ENCODE measurements at regions not wholly inside any gene's neighbourhood (a gene's known extent, or its start where the extent isn't known, plus 50 kb on each side); places are given as distances from the start of the nearest gene placed in this dataset.

- DNase-seq (ENCODE audit: low read depth) = peak; percentile 75
Observed at GRCh38 chr4:176443117-176443516, 123.4 kb downstream of the SPCS3 start.

- no peak for DNase-seq (ENCODE audit: low read depth)
Observed at GRCh38 chr4:176443646-176444409, 124.1 kb downstream of the SPCS3 start.

GRCh38 chr4:176444741-176445140, 125.0 kb downstream of the SPCS3 start:
- DNase-seq (ENCODE audit: low read depth) = peak; percentile 4

- no peak for DNase-seq (ENCODE audit: low read depth)
Observed at GRCh38 chr4:176448761-176449160, 129.0 kb downstream of the SPCS3 start.

- no peak for DNase-seq (ENCODE audit: low read depth)
Observed at GRCh38 chr4:176451443-176451842, 131.7 kb downstream of the SPCS3 start.

- no peak for DNase-seq (ENCODE audit: low read depth)
Observed at GRCh38 chr4:176453079-176453478, 133.3 kb downstream of the SPCS3 start.

GRCh38 chr4:176453658-176454057, 133.9 kb downstream of the SPCS3 start:
- DNase-seq (ENCODE audit: low read depth) = no peak

- DNase-seq (ENCODE audit: low read depth) = no peak
Observed at GRCh38 chr4:176464748-176465147, 145.0 kb downstream of the SPCS3 start.

- no peak for DNase-seq (ENCODE audit: low read depth)
Observed at GRCh38 chr4:176467001-176467400, 147.2 kb downstream of the SPCS3 start.

- DNase-seq (ENCODE audit: low read depth) = no peak
Observed at GRCh38 chr4:176469546-176469945, 149.8 kb downstream of the SPCS3 start.

- no peak for DNase-seq (ENCODE audit: low read depth)
Observed at GRCh38 chr4:176470671-176471070, 150.9 kb downstream of the SPCS3 start.

GRCh38 chr4:176475067-176475466, 155.3 kb downstream of the SPCS3 start:
- DNase-seq (ENCODE audit: low read depth) = no peak

- DNase-seq (ENCODE audit: low read depth) = no peak
Observed at GRCh38 chr4:176478076-176478475, 158.3 kb downstream of the SPCS3 start.

- DNase-seq (ENCODE audit: low read depth) = no peak
Observed at GRCh38 chr4:176479767-176480166, 160.0 kb downstream of the SPCS3 start.

- no peak for DNase-seq (ENCODE audit: low read depth)
Observed at GRCh38 chr4:176482972-176483371, 163.2 kb downstream of the SPCS3 start.

GRCh38 chr4:176484301-176484984, 164.7 kb downstream of the SPCS3 start:
- no peak for DNase-seq (ENCODE audit: low read depth)

- DNase-seq (ENCODE audit: low read depth) = no peak
Observed at GRCh38 chr4:176489001-176489400, 169.2 kb downstream of the SPCS3 start.

- no peak for DNase-seq (ENCODE audit: low read depth)
Observed at GRCh38 chr4:176492646-176493302, 173.0 kb downstream of the SPCS3 start.

GRCh38 chr4:176498617-176499256, 179.0 kb downstream of the SPCS3 start:
- DNase-seq (ENCODE audit: low read depth) = no peak

- DNase-seq (ENCODE audit: low read depth) = peak; percentile 9
Observed at GRCh38 chr4:176499518-176499917, 179.8 kb downstream of the SPCS3 start.

GRCh38 chr4:176500894-176501293, 181.1 kb downstream of the SPCS3 start:
- no peak for DNase-seq (ENCODE audit: low read depth)

GRCh38 chr4:176504118-176504517, 184.4 kb downstream of the SPCS3 start:
- no peak for DNase-seq (ENCODE audit: low read depth)

All from fibroblast of the conjunctiva (primary cell).